ENCODE measurements at regions not wholly inside any gene's neighbourhood (a gene's known extent, or its start where the extent isn't known, plus 50 kb on each side); places are given as distances from the start of the nearest gene placed in this dataset.
"Not testable (repeated sequence)": the region's sequence is repeated elsewhere in the genome, so short reads cannot be mapped to it uniquely, and the experiment has no call there.

DNA sequence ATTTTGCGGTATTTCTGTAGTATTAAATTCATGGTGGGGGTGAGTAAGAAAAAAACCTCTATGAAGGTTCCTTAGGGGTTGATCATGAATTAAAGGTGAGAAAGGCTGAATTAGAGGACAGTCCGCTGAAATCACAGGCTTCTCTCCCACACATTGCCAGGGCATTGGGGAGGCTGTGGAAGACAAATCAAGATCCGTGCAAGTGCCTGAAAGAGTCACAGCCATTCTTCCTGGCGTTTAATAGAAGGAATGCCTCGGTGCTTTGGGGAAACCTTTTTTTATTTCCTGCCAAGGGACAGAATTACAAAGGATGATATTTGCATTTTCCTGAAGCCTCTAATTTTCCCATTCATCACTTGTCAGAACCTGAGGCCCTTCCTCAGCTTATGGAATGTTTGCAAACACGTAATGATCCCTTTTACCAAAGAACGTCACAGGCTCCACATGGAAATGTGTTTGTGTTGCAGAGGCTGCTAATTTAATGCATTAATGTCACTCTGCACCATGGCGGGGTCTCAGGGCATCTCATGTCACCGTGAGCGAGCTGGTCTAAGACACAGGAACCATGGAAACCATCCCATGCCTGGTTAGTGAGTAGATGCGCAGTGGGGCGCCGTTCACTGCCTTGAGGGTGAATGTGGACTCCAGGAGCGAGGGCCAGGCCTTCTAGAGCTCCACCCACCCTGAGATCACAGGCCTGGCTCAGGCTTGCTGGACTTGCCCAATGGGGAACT, 185.9 kb upstream of the SULF2 start:
- DNase-seq = no peak

GRCh38 chr20:47970282-47970903, 185.1 kb upstream of the SULF2 start:
- no peak for DNase-seq

DNA sequence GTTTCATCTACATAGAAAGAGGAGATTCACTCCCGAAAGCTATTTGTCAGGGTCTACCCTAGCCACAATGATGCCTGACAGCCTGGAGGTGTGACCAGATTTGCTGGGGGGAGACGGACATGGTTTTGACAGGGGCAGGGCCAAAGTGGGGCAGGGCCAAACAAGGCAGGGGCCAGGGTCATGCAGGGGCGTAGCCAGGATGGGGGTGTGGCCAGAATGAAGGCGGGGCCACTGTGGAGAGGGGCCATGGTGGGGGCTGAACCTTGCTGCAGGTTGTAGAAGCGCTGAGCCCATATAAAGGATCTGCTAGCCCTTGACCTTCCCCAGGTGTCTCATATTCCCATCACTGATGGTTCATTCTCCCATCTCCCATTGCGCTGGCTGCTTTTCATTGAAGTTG, 184.1 kb upstream of the SULF2 start:
- no peak for DNase-seq

DNA sequence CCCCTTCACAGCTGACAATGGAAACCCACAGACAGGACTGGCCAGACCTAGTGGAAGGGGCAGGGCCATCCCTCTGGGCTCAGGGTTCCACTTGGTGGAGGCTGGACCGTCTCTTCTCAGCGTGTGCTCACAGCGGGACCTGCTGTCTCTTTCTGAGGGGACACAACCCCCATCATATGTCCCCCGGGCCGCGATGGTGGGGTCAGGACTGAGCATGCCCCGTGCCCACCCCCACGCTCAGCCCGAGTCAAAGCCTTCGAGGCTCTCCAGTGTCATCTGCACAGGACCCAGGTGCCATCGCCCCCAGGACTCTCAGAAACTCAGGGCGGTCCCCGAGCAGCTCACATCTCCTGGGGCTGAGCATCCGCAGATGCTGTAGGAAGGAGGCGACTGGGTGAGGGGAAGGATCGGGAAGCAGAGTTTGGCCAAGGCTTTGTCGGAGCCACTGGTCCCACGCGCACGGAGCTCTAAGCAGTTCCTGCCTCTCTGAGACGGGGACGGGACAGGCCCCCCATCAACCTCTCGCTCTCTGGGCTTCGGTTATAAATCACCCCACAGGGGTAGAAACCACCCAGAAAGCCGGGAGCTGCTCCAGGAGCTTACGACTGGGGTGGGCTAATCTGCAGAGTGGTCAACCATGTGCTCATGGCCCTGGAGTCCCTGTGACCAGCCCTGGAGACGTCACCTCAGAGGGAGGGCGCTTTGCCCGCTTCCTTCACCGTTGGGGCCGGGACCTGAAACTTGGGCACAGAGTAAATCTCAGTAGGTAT, 183.4 kb upstream of the SULF2 start:
- DNase-seq = no peak

DNA sequence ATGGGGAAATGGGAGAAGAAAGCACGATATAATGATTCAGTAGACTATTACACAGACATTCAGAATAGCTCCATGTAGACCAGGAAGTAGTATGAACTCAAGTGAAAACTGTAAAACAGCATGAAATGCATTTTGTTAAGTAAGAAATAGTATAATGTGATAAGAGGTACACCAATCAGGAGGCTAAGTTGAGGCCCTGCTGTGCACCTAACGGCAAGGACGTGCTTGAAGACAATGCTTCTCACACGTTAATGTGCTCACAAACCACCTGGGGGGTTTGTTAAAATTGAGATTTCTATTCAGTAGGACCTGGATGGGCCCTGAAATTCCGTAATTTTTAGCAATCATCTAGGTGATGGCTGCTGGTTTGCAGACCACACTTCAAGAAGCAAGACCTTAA, 178.9 kb upstream of the SULF2 start:
- no peak for DNase-seq

GRCh38 chr20:47963022-47963421, 177.7 kb upstream of the SULF2 start:
- DNase-seq = no peak

GRCh38 chr20:47962286-47962963, 177.1 kb upstream of the SULF2 start:
- DNase-seq = no peak

- no peak for DNase-seq
Observed at GRCh38 chr20:47960769-47961541, 175.7 kb upstream of the SULF2 start.

- DNase-seq = no peak
Observed at GRCh38 chr20:47960277-47960676, 175.0 kb upstream of the SULF2 start.

DNA sequence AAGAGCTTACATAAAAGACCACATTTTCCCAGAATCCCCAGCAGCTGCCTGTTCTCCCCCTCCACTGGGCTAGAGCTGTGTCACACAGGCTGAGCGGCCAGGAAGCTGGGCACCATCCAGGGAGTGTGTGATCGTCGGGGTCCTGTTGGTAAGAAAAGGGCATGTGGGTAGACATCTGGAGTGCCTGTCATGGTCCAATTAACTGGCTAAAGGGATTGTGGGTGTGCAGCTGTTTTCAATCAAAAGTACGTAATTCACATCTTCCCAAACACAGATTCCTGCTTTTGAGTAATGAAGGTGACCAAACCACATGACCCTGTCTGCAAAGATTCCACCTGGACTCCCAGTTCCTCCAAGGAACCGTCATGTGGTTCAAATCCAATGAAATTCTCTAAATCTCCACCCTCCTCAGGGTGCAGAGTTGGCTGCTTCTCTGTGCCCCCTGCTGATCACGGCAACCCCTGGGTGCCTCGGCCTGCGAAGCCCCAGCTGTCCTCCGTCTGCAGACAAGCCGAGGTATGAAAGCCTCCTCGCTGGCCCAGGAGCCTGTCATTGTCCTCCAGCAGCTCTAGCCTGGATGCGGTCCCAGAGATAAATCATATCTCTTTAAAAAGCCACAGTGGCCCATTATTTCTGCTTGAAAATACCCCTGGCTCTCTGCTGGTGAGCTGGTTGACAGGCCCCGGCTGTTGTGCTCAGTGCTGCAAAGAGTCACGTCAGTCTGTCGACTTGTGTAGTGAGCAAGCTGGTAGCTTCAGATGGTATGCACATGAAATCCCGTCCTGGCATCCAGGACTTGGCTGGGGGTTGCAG, 172.9 kb upstream of the SULF2 start:
- not testable (repeated sequence) for DNase-seq

DNA sequence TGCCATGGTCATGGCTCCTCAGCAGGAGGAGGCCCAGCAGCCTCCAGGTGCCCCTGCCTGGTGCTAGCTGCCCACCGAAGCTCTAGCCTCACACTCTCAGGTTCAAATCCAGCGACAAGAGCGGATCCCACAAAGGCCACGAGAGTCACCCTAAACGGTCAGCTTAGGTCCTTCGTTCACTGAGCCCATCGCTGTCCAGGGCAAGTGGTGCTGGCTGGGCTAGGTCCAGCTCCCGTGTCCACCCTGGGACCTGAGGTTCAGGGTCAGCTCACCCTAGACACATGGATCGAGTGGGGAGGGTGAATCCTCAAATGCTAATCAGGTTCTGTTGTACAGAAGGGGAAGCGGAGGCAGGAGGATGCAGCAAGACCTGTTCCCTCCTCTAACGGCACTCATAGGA, 171.9 kb upstream of the SULF2 start:
- no peak for DNase-seq

DNA sequence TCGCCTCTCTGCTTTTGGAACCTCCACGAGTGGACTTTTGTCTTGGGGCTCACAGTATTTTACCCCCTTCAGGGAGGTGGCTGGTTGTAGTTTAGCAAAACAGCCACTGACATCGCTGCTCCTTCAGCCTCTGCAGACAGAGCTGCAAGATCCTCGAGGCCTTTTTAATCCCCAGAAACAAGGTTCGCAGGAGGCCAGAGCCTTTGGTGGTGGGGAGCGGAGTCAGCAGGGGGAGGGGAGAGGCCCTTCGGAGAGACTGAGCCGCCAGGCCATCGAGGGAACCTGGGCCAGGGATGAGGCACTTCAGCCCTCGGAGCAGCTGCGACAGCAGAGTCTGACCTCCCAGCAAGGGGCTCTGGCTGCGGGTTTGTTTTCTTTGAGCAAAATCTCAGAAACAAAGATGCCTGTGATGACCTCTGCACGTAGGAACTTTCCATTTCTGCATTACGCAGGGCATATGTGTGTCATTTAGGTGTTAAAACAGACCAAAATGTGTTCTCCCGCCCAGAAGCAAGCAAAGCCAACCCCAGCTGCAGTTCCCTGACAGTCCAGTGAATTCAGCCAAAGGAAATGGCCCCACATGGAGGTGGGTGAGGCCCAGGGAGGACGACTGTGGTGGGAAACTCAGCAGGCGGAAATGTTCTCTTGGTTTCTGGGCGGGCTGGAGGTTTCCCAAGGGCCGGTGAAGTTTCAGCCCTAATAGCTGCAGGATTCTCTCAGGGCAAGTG, 171.2 kb upstream of the SULF2 start:
- no peak for DNase-seq

DNA sequence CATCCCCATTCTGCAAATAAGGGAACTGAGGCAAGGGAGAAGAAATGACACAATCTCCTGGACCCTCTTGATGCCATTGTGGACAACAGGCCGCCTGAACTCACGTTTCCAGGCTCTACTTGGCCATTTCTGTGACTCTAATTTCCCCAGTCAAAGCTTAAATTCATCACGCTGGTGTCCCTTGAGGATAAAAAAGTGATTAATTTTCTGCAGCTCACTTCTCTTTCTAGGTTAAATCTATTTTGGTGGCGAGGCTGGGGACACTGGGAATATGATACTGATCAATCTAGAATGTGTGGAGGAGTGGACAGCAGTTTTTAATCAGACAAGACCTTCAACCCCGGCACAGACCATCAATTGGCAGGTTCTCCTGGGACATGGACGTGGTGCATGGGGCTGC, 168.2 kb upstream of the SULF2 start:
- no peak for DNase-seq

- DNase-seq = no peak
Observed at GRCh38 chr20:47952023-47952564, 166.8 kb upstream of the SULF2 start.

DNA sequence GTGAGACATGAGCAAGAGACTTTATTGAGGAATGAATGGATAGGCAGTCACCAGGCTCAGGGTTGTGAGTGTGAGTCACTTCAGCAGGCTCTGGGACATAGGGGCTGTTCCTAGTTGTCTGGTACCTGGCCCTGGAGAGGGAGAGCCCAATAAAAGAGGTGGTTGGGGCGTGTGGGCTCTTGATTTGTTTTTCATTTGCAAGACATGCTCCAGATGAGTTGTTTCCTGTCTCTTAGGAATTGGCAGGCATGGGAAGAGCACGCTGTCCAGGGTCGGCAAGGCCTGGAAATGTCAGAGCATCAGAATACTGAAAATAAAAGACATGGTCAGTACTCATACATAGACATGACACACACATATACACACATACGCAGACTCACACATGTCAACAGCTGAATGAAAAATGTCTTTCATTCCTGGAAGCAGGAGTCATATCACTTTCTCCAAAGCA, 166.3 kb upstream of the SULF2 start:
- no peak for DNase-seq

GRCh38 chr20:47950913-47951283, 165.6 kb upstream of the SULF2 start:
- DNase-seq = no peak

GRCh38 chr20:47950124-47950912, 165.0 kb upstream of the SULF2 start:
- peak; percentile 59 for DNase-seq

DNA sequence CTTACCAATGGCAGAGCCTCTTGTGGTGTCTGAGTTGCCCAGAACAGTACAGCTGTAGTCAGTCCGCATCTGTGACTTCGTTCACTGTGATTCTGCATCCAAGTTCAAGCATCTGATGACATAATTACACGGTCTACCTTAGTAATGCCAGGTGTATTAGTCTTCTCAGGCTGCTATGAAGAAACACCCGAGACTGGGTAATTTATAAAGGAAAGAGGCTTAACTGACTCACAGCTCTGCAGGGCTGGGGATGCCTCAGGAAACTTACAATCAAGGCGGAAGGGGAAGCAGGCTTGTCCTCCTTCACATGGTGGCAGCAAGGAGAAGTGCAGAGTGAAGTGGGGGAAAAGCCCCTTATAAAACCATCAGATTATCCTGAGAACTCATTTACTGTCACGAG, 163.9 kb upstream of the SULF2 start:
- no peak for DNase-seq

- no peak for DNase-seq
Observed at GRCh38 chr20:47944682-47945081, 159.4 kb upstream of the SULF2 start.

GRCh38 chr20:47941869-47942268, 156.6 kb upstream of the SULF2 start:
- no peak for DNase-seq

Data from DMS153 (cell line).